Panc1 (cell line): ENCODE measurements at regions not wholly inside any gene's neighbourhood (a gene's known extent, or its start where the extent isn't known, plus 50 kb on each side); places are given as distances from the start of the nearest gene placed in this dataset.
A peak's percentile ranks its signal among the peaks of the same experiment; 100 is the strongest.
"Not testable (repeated sequence)": the region's sequence is repeated elsewhere in the genome, so short reads cannot be mapped to it uniquely, and the experiment has no call there.

ENCODE experiments used
- ATAC-seq: fragments of 200-7000 bp; cut with Tn5 transposase; 2 replicates; pipeline ENCODE4 v1.9.1; 2020; ENCODE audit warnings: mild to moderate bottlenecking, moderate library complexity
- BruUV-seq: library from RNA; stranded (reverse); fragments of 400-500 nt; replicated peaks from 2 replicates; lab custom pipeline; 2021; lab: Mats Ljungman, UMichigan
- CTCF ChIA-PET: fragments of 300-600 bp; sonication (Branson Sonifier 250); formaldehyde crosslinking; loops from one replicate; lab custom pipeline; 2022; ENCODE audit warnings: antibody characterized with exemption; lab: Charles Lee
- POLR2A ChIA-PET: fragments of 300-600 bp; sonication (Branson Sonifier 250); formaldehyde crosslinking; loops from one replicate; lab custom pipeline; 2022; ENCODE audit warnings: antibody characterized with exemption; lab: Charles Lee
- DNase-seq: peaks from one replicate; pipeline ENCODE4 v3.0.0-alpha.2; 2010; ENCODE audit warnings: low read depth, low spot score
- H3K27ac ChIP-seq: 2 replicates; pipeline ENCODE4 v1.5.1; 2011; ENCODE audit warnings: mild to moderate bottlenecking, low read length, inconsistent platforms
- H3K27me3 ChIP-seq: fragments of 200-500 bp; sonication (Bioruptor generic); 2 replicates; pipeline ENCODE4 v1.6.0; 2014; ENCODE audit warnings: low read length, inconsistent platforms; ENCODE audit not compliant: control insufficient read depth, insufficient read depth
- H3K36me3 ChIP-seq: fragments of 200-500 bp; sonication (Bioruptor generic); 2 replicates; pipeline ENCODE4 v1.5.1; 2014; ENCODE audit warnings: inconsistent platforms, mild to moderate bottlenecking, low read length, moderate library complexity; ENCODE audit not compliant: control insufficient read depth, insufficient read depth
- H3K4me1 ChIP-seq: 2 replicates; pipeline ENCODE4 v1.5.1; 2011; ENCODE audit warnings: inconsistent platforms, mild to moderate bottlenecking, low read length, moderate library complexity; ENCODE audit not compliant: control insufficient read depth, insufficient read depth
- H3K4me3 ChIP-seq, 2 experiments: 2 replicates each; pipeline ENCODE4 v1.5.1; 2011 to 2012; ENCODE audit warnings: low read depth in 2 of 2, low read length in 2 of 2, mild to moderate bottlenecking in 2 of 2, inconsistent platforms in 1 of 2, moderate library complexity in 1 of 2
- H3K9me3 ChIP-seq: fragments of 200-500 bp; sonication (Bioruptor generic); 2 replicates; pipeline ENCODE4 v1.5.1; 2014; ENCODE audit warnings: low read depth, mild to moderate bottlenecking, inconsistent platforms, low read length, moderate library complexity; ENCODE audit not compliant: control insufficient read depth, insufficient read depth
- CTCF ChIP-seq: fragments of 450-650 bp; IDR thresholded peaks from 2 replicates; pipeline ENCODE4 v1.5.1; 2017; ENCODE audit warnings: mild to moderate bottlenecking
- POLR2AphosphoS5 ChIP-seq: IDR thresholded peaks from 2 replicates; pipeline ENCODE4 v1.6.1; 2012; ENCODE audit warnings: mild to moderate bottlenecking, low read depth, low read length, moderate library complexity
- REST ChIP-seq, 2 experiments: IDR thresholded peaks; 2 replicates each; pipeline ENCODE4 v1.6.1; 2011 to 2012; ENCODE audit warnings: low read depth in 2 of 2, control low read depth in 1 of 2, low read length in 1 of 2, mild to moderate bottlenecking in 1 of 2, moderate library complexity in 1 of 2; ENCODE audit not compliant: insufficient read depth in 1 of 2
- SIN3A ChIP-seq: IDR thresholded peaks from 2 replicates; pipeline ENCODE4 v1.6.1; 2012; ENCODE audit warnings: low read depth, mild to moderate bottlenecking, low read length, moderate library complexity, borderline replicate concordance; ENCODE audit not compliant: insufficient read depth
- TCF7L2 ChIP-seq: IDR thresholded peaks from 2 replicates; pipeline ENCODE4 v1.6.1; 2011; ENCODE audit warnings: mild to moderate bottlenecking, low read depth, low read length, inconsistent platforms
- in situ Hi-C: cut with HindIII; loops from 2 replicates; pipeline ENCODE4 v1.10.0; 2016; ENCODE audit warnings: low sequenced_read_pairs, low pct_unique_long_range_greater_than_20kb
- intact Hi-C: fragments of 100-400 bp; cut with micrococcal nuclease; formaldehyde crosslinking; loops from one replicate; pipeline ENCODE4 v1.10.0; 2022; ENCODE audit not compliant: unreplicated experiment

- ATAC-seq: peak; percentile 45; the same call in 1 of the 2 replicates
- H3K4me3 ChIP-seq, H3K9me3 ChIP-seq, DNase-seq, H3K36me3 ChIP-seq, H3K4me1 ChIP-seq, H3K27me3 ChIP-seq, in situ Hi-C loops, POLR2A ChIA-PET, BruUV-seq, H3K27ac ChIP-seq, CTCF ChIA-PET, intact Hi-C loops: not testable (repeated sequence)
These were observed 190.7 kb upstream of the VIPR2 start for GRCh38 chr7:159335181-159335926.

GRCh38 chr7:159332854-159333479, 188.3 kb upstream of the VIPR2 start:
- POLR2A ChIA-PET, BruUV-seq, H3K27me3 ChIP-seq, in situ Hi-C loops, H3K4me3 ChIP-seq, DNase-seq, H3K27ac ChIP-seq, intact Hi-C loops, ATAC-seq, H3K36me3 ChIP-seq, H3K4me1 ChIP-seq, H3K9me3 ChIP-seq, CTCF ChIA-PET: not testable (repeated sequence)

- Histone ChIP-seq H3K4me3 (no peak overlapping the region), H3K9me3 (peaks cover 15% of the 10 kb centered on the region; the same call in 1 of the 2 replicates), H3K36me3 (no peaks in the 10 kb centered on the region; the same call in 1 of the 2 replicates), H3K27me3 (no peaks in the 10 kb centered on the region), H3K4me1 (no peaks in the 10 kb centered on the region), H3K27ac (no peak overlapping the region)
- ChIA-PET CTCF (no interaction called here), POLR2A (no interaction called here)
- in situ Hi-C loops: no loop called here
- TF ChIP-seq TCF7L2: no peak
- TF ChIP-seq SIN3A: no peak
- no peak for TF ChIP-seq REST (IDR thresholded peaks at IDR 0.05; ENCODE audit: insufficient read depth in 1 of 2, low read depth in 2 of 2, low read length in 1 of 2)
- no peak for TF ChIP-seq CTCF
- TF ChIP-seq POLR2AphosphoS5: no peak
- ATAC-seq: no peak
- intact Hi-C loops: no loop called here
- no TSS peak for BruUV-seq
- no peak for DNase-seq
These were observed 186.8 kb upstream of the VIPR2 start for GRCh38 chr7:159331462-159331861.
